MCF 10A (cell line): ENCODE measurements at regions not wholly inside any gene's neighbourhood (a gene's known extent, or its start where the extent isn't known, plus 50 kb on each side); places are given as distances from the start of the nearest gene placed in this dataset.

Source experiments
- BruUV-seq: library from RNA; stranded (reverse); fragments of 400-500 nt; replicated peaks from 2 replicates; lab custom pipeline; 2021; lab: Mats Ljungman, UMichigan
- CTCF ChIA-PET: fragments of 300-600 bp; sonication (Branson Sonifier 250); formaldehyde crosslinking; extraction: SDS; loops from one replicate; lab custom pipeline; 2021; ENCODE audit warnings: antibody characterized with exemption, inconsistent platforms; lab: Yijun Ruan, JAX
- POLR2A ChIA-PET: fragments of 300-600, 350-650 bp; sonication (Branson Sonifier 250); formaldehyde crosslinking; extraction: SDS; loops from one replicate; lab custom pipeline; 2020; ENCODE audit warnings: antibody characterized with exemption, inconsistent platforms; lab: Yijun Ruan, JAX
- DNase-seq: peaks from one replicate; pipeline ENCODE4 v3.0.0-alpha.2; 2018; ENCODE audit not compliant: unreplicated experiment
- H3K27ac Mint-ChIP-seq: one replicate; pipeline ENCODE4 v1.8.0; 2022; ENCODE audit warnings: mild to moderate bottlenecking, low read depth, mixed read lengths; ENCODE audit not compliant: unreplicated experiment
- H3K27me3 Mint-ChIP-seq: one replicate; pipeline ENCODE4 v1.8.0; 2022; ENCODE audit warnings: mixed read lengths; ENCODE audit not compliant: insufficient read depth, unreplicated experiment
- H3K36me3 Mint-ChIP-seq: one replicate; pipeline ENCODE4 v1.8.0; 2022; ENCODE audit warnings: mild to moderate bottlenecking, moderate library complexity, mixed read lengths; ENCODE audit not compliant: insufficient read depth, unreplicated experiment
- H3K4me1 Mint-ChIP-seq: one replicate; pipeline ENCODE4 v1.8.0; 2022; ENCODE audit warnings: mixed read lengths; ENCODE audit not compliant: insufficient read depth, unreplicated experiment
- H3K4me3 Mint-ChIP-seq: one replicate; pipeline ENCODE4 v1.8.0; 2022; ENCODE audit warnings: mild to moderate bottlenecking, moderate library complexity, mixed read lengths; ENCODE audit not compliant: unreplicated experiment
- H3K9me3 Mint-ChIP-seq: one replicate; pipeline ENCODE4 v1.8.0; 2022; ENCODE audit warnings: mixed read lengths; ENCODE audit not compliant: unreplicated experiment
- CTCF ChIP-seq: fragments of 200-600 bp; IDR thresholded peaks from one replicate; pipeline ENCODE4 v1.8.0; 2022; ENCODE audit warnings: antibody characterized with exemption, mild to moderate bottlenecking; ENCODE audit not compliant: unreplicated experiment
- intact Hi-C: fragments of 100-400 bp; cut with micrococcal nuclease; formaldehyde crosslinking; loops from 2 replicates; pipeline ENCODE4 v1.14.1; 2022

GRCh38 chr11:95692526-95693260 is 96.9 kb downstream of the FAM76B start:
- Mint-ChIP-seq H3K9me3 (no peaks in the 10 kb centered on the region), H3K36me3 (no peaks in the 10 kb centered on the region), H3K27me3 (no peaks in the 10 kb centered on the region), H3K27ac (no peak overlapping the region), H3K4me3 (no peak overlapping the region), H3K4me1 (no peaks in the 10 kb centered on the region)
- intact Hi-C loops = no loop called here
- TF ChIP-seq CTCF = no peak
- POLR2A ChIA-PET = no interaction called here
- no peak for DNase-seq
- no TSS peak for BruUV-seq
- CTCF ChIA-PET = interaction anchor here (0.8 to 7.2 kb wide), 4 partner anchors 14 to 540 kb away, joined by 3 to 49 read pairs (median 3); no protein-coding TSS in a partner anchor

- CTCF ChIA-PET = interaction anchor here (1.0 to 1.5 kb wide), 2 partner anchors 15 to 536 kb away, joined by 4 to 5 read pairs; no protein-coding TSS in a partner anchor
- Mint-ChIP-seq H3K36me3 (no peaks in the 10 kb centered on the region), H3K4me3 (no peak overlapping the region), H3K27ac (no peak overlapping the region), H3K4me1 (no peaks in the 10 kb centered on the region), H3K9me3 (no peaks in the 10 kb centered on the region), H3K27me3 (no peaks in the 10 kb centered on the region)
- intact Hi-C loops = no loop called here
- no peak for TF ChIP-seq CTCF
- POLR2A ChIA-PET = interaction anchor here (0.5 to 1.2 kb wide), 3 partner anchors 9 to 592 kb away, joined by 3 read pairs; no protein-coding TSS in a partner anchor
- DNase-seq = peak; percentile 26
- no TSS peak for BruUV-seq
These were observed 99.5 kb downstream of the FAM76B start for GRCh38 chr11:95690100-95690499.

- Mint-ChIP-seq H3K4me3 (no peak overlapping the region), H3K36me3 (no peaks in the 10 kb centered on the region), H3K4me1 (no peaks in the 10 kb centered on the region), H3K27me3 (no peaks in the 10 kb centered on the region), H3K9me3 (no peaks in the 10 kb centered on the region), H3K27ac (no peak overlapping the region)
- ChIA-PET CTCF (interaction anchor here (0.5 to 1.0 kb wide), 5 partner anchors 17 to 535 kb away, joined by 3 to 7 read pairs (median 3); no protein-coding TSS in a partner anchor), POLR2A (no interaction called here)
- no peak for DNase-seq
- BruUV-seq = no TSS peak
- intact Hi-C loops = no loop called here
- TF ChIP-seq CTCF = no peak
These were observed 100.9 kb downstream of the FAM76B start for GRCh38 chr11:95688501-95689222.

- ChIA-PET POLR2A (no interaction called here), CTCF (interaction anchor here (0.5 to 1.0 kb wide), 5 partner anchors 17 to 534 kb away, joined by 3 to 7 read pairs (median 3); no protein-coding TSS in a partner anchor)
- no peak for DNase-seq
- Mint-ChIP-seq H3K9me3 (no peaks in the 10 kb centered on the region), H3K36me3 (no peaks in the 10 kb centered on the region), H3K4me3 (no peak overlapping the region), H3K27ac (no peak overlapping the region), H3K27me3 (no peaks in the 10 kb centered on the region), H3K4me1 (no peaks in the 10 kb centered on the region)
- TF ChIP-seq CTCF = no peak
- BruUV-seq = no TSS peak
- intact Hi-C loops = no loop called here
These were observed 101.6 kb downstream of the FAM76B start for GRCh38 chr11:95688015-95688414.
